ENCODE measurements at regions not wholly inside any gene's neighbourhood (a gene's known extent, or its start where the extent isn't known, plus 50 kb on each side); places are given as distances from the start of the nearest gene placed in this dataset.
"Not testable (repeated sequence)": the region's sequence is repeated elsewhere in the genome, so short reads cannot be mapped to it uniquely, and the experiment has no call there.

DNA sequence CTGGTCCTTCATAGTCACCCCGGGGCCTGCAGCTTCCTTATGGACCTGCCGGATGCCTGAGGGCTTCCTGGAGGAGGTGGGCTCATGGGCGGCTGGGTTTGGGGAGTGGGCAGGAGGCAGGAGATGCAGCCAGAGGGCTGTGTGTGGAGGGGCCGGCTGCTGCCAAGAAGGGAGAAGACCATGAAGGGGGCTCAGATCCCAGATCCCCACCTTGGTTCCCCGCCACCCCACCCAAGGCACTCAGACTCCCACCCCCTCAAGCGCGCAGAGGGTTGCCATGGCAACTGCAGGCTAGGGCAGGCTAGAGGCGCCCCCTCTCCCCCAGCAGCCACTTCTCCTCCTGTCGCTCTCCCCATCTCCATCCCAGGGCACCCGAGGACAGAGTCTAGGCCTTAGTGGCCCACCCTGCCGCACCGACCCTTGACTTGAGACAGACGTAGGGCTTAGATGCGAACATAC lies 104.5 kb downstream of the CRLF3 start:
- Histone ChIP-seq H3K4me1 (no peaks in the 10 kb centered on the region), H3K36me3 (no peaks in the 10 kb centered on the region), H3K27me3 (no peaks in the 10 kb centered on the region), H3K9me3 (no peaks in the 10 kb centered on the region), H3K4me3 (no peak overlapping the region), H3K27ac (no peak overlapping the region)
- TF ChIP-seq EP300 (IDR thresholded peaks at IDR 0.05) = no peak
- no peak for TF ChIP-seq POLR2A (IDR thresholded peaks at IDR 0.05)
- TF ChIP-seq, protein P1, sequence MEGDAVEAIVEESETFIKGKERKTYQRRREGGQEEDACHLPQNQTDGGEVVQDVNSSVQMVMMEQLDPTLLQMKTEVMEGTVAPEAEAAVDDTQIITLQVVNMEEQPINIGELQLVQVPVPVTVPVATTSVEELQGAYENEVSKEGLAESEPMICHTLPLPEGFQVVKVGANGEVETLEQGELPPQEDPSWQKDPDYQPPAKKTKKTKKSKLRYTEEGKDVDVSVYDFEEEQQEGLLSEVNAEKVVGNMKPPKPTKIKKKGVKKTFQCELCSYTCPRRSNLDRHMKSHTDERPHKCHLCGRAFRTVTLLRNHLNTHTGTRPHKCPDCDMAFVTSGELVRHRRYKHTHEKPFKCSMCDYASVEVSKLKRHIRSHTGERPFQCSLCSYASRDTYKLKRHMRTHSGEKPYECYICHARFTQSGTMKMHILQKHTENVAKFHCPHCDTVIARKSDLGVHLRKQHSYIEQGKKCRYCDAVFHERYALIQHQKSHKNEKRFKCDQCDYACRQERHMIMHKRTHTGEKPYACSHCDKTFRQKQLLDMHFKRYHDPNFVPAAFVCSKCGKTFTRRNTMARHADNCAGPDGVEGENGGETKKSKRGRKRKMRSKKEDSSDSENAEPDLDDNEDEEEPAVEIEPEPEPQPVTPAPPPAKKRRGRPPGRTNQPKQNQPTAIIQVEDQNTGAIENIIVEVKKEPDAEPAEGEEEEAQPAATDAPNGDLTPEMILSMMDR (IDR thresholded peaks at IDR 0.05) = no peak
- DNase-seq (ENCODE audit: low spot score in 2 of 2) = peak in 1 of 2 donors; percentile 5
- WGBS, 2 donors = 91 to 100% methylated on average over 2 to 13 of the region's 14 CpGs

DNA sequence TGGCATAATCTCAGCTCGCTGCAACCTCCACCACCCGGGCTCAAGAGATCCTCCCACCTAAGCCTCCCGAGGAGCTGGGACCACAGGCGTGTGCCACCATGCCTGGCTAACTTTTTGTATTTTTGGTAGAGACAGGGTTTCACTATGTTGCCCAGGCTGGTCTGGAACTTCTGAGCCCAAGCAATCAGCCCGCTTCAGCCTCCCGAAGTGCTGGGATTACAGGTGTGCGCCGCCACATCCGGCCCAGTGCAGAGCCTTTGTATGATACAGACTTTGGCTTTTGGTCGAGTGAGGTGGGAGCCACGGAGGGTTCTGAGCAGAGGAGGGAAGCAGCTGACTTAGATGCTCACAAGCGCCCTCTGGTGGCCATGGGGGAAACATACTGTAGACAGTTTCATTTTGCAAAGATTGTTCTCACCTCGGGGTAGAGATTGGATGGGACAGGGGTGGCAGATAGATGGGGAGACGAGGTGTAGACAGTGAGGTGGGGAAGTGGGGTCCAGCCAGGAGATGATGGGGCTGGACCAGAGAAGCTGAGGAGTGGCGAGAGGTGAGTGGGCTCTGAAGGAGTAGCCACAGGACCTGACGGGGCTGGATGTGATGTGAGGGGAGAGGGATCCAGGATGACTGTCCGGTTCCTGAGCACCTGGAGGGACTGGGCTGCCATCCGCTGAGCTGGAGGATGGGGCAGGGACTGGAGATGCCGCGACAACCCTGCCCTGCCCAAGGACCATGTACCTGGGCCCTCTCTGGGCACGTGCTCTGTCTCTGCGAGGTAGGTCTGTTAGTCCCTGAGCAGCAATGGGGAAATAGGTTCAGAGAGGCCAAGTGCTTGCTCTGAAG lies 105.1 kb downstream of the CRLF3 start:
- not testable (repeated sequence) for H3K4me3 ChIP-seq, H3K36me3 ChIP-seq, H3K27ac ChIP-seq, H3K9me3 ChIP-seq, H3K4me1 ChIP-seq, H3K27me3 ChIP-seq
- peak; percentile 13 to 50 for DNase-seq (ENCODE audit: low spot score in 2 of 2)
- WGBS, 2 donors = 74 to 77% methylated on average over 21 to 22 of the region's 22 CpGs
- TF ChIP-seq, protein P1 (IDR thresholded peaks at IDR 0.05) = peak; percentile 41 to 66 (median 54)

DNA sequence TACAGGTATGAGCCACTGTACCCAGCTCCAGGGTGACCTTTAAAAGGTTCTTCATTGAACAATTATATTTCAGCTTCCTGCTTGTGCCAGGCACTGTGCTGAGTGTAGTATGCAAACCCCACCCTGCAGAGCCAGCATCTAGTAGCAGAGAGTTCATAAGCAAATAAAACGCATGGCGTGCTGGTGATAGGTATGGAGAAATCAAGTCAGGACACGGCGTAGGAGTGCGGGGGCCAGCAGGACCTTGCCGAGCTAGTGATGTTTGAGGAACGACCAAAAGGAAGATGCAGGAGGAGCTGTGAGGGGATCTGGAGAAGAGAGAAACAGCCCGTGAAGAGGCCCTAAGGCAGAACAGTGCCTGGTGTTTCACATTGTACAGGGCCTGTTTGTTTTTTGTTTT lies 105.8 kb downstream of the CRLF3 start:
- not testable (repeated sequence) for H3K27me3 ChIP-seq; H3K9me3 ChIP-seq; H3K27ac ChIP-seq; DNase-seq (ENCODE audit: low spot score in 2 of 2); H3K4me3 ChIP-seq; H3K36me3 ChIP-seq; H3K4me1 ChIP-seq
- 86 to 91% methylated on average over 8 of the region's 8 CpGs for WGBS, 2 donors

DNA sequence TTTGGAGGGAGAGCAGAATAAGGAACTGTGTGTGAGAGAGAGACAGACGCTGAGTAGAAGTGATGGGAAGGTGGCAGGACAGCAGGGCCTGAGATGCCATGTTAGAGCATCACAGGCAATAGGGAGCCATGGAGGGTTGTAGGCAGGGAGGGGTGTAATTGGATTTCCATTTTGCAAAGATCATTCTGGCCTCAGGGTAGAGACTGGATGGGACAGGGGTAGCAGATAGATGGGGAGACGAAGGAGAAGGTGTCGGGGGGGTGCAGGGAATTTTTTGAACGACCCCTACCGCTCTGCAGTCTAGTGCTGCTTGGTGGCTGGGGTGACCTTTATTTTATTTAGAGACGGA lies 106.4 kb downstream of the CRLF3 start:
- H3K36me3 ChIP-seq; H3K27me3 ChIP-seq; DNase-seq (ENCODE audit: low spot score in 2 of 2): not testable (repeated sequence)

DNA sequence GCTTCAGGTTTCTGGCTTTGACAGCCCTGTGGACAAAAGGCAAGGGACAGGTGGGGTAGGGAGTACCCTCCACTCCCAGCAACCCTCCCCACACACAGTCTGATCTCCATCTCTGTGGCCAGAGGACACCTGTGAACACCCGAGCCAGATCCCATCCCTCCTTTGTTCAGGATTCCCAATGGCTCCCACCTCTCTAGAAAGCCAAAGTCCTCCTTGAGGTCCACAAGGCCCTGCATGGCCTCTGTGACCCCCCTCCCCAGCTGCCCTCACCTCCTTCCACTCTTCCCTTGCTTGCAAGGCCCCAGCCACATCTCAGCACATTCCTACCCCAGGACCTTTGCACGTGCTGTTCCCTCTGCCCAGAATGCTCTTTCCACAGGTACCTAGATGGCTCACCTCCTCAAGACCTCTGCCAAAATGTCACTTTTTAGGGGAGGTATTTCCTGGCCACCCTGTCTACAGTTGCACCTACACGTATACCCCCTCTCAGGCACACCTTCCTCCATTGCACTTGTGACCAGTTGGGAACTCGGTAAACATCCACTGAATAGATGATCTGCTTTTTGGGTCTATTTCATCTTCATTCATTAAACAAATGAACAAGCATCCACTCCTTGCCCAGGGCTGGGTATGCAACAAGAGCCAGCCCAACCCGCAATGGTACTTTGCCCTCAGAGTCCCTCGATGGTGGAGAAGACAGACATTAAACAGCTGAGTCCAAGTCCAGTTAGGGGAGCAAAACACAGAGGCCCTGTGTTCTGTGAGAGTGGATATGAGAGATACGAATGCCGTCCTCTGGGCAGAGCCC lies 107.0 kb downstream of the CRLF3 start:
- H3K4me3 ChIP-seq = no peak overlapping the region
- H3K9me3 ChIP-seq = no peaks in the 10 kb centered on the region
- 77 to 79% methylated on average over 8 of the region's 8 CpGs for WGBS, 2 donors
- no peak for DNase-seq (ENCODE audit: low spot score in 2 of 2)
- H3K4me1 ChIP-seq = no peaks in the 10 kb centered on the region
- H3K27ac ChIP-seq = no peak overlapping the region
- no peaks in the 10 kb centered on the region for H3K36me3 ChIP-seq
- TF ChIP-seq, protein P1 (IDR thresholded peaks at IDR 0.05) = no peak
- no peak for TF ChIP-seq POLR2A (IDR thresholded peaks at IDR 0.05)
- no peak for TF ChIP-seq EP300 (IDR thresholded peaks at IDR 0.05)
- H3K27me3 ChIP-seq = no peaks in the 10 kb centered on the region

More for the DNA sequence above, 106.4 kb downstream of the CRLF3 start:
- not testable (repeated sequence) for H3K9me3 ChIP-seq, H3K27ac ChIP-seq, H3K4me3 ChIP-seq, H3K4me1 ChIP-seq
- WGBS, 2 donors = 83 to 93% methylated on average over 6 of the region's 6 CpGs

All from tibial nerve (tissue), 4 donors.